ENCODE measurements at regions not wholly inside any gene's neighbourhood (a gene's known extent, or its start where the extent isn't known, plus 50 kb on each side); places are given as distances from the start of the nearest gene placed in this dataset.

- no peak for DNase-seq (ENCODE audit: low read depth in 3 of 3)
These were observed 69.5 kb upstream of the ZC3H12C start for GRCh38 chr11:110023711-110024110.

GRCh38 chr11:110026858-110027626 is 66.2 kb upstream of the ZC3H12C start:
- DNase-seq (ENCODE audit: low read depth in 3 of 3): no peak

- no peak for DNase-seq (ENCODE audit: low read depth in 3 of 3)
These were observed 65.4 kb upstream of the ZC3H12C start for GRCh38 chr11:110027627-110028371.

- no peak for DNase-seq (ENCODE audit: low read depth in 3 of 3)
These were observed 64.3 kb upstream of the ZC3H12C start for GRCh38 chr11:110028921-110029320.

GRCh38 chr11:110029714-110030113 is 63.5 kb upstream of the ZC3H12C start:
- no peak for DNase-seq (ENCODE audit: low read depth in 3 of 3)

- DNase-seq (ENCODE audit: low read depth in 3 of 3): no peak
These were observed 62.0 kb upstream of the ZC3H12C start for GRCh38 chr11:110031171-110031570.

- no peak for DNase-seq (ENCODE audit: low read depth in 3 of 3)
These were observed 60.9 kb upstream of the ZC3H12C start for GRCh38 chr11:110032259-110032658.

GRCh38 chr11:110032957-110033570 is 60.1 kb upstream of the ZC3H12C start:
- DNase-seq (ENCODE audit: low read depth in 3 of 3): no peak

GRCh38 chr11:110034806-110035205 is 58.4 kb upstream of the ZC3H12C start:
- no peak for DNase-seq (ENCODE audit: low read depth in 3 of 3)

GRCh38 chr11:110035357-110035756 is 57.8 kb upstream of the ZC3H12C start:
- no peak for DNase-seq (ENCODE audit: low read depth in 3 of 3)

GRCh38 chr11:110038201-110038600 is 55.0 kb upstream of the ZC3H12C start:
- no peak for DNase-seq (ENCODE audit: low read depth in 3 of 3)

Measured in stimulated activated CD4-positive, alpha-beta T cell treated with anti-CD3 and anti-CD28 coated beads, TNF-alpha, amount 100 ng/mL, for 48 hours (primary cell).